ENCODE measurements at regions not wholly inside any gene's neighbourhood (a gene's known extent, or its start where the extent isn't known, plus 50 kb on each side); places are given as distances from the start of the nearest gene placed in this dataset.

GRCh38 chr7:22618528-22618927, 108.5 kb upstream of the IL6 start:
- no peak for DNase-seq

DNA sequence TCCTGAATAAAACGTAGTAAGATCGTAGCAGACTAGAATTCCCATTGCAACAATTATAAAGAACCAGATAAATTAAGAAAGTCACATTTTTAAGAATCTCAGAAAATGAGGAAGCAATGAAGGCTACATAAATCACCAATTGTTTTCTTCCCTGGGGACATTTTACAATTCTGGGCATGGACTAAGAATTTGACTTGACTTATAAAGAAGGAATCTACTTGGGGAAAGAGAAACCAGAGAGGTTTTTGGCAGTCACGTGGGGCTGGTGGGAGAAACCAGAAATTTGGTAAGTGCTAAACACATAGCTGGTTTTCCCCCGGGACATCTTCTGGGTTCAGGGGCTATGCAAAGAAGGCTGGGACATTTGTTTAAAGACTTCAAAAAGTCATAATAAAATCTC, 109.8 kb upstream of the IL6 start:
- DNase-seq, result no peak

GRCh38 chr7:22613496-22613895, 113.5 kb upstream of the IL6 start:
- no peak for DNase-seq

GRCh38 chr7:22612776-22613175, 112.8 kb upstream of the STEAP1B start:
- no peak for DNase-seq

DNA sequence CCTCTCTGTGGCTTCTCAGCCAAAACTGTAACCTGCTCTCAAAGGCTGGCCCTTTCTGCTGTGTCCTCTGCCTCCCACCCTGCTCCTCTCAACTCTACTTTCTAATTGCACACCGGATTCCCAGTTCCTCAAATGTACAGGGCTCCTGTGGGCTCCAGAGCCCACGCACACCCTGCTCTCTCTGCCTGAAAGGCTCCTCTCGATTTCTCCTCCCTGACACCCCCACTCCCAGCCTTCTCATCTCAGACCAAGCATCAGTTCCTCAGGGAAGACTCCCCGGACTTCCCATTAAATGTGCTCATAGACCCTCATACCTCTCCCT, 111.7 kb upstream of the STEAP1B start:
- no peak for DNase-seq

GRCh38 chr7:22610951-22611757, 111.2 kb upstream of the STEAP1B start:
- no peak for DNase-seq

GRCh38 chr7:22610263-22610662, 110.3 kb upstream of the STEAP1B start:
- DNase-seq, result no peak

GRCh38 chr7:22607180-22607579, 107.2 kb upstream of the STEAP1B start:
- no peak for DNase-seq

DNA sequence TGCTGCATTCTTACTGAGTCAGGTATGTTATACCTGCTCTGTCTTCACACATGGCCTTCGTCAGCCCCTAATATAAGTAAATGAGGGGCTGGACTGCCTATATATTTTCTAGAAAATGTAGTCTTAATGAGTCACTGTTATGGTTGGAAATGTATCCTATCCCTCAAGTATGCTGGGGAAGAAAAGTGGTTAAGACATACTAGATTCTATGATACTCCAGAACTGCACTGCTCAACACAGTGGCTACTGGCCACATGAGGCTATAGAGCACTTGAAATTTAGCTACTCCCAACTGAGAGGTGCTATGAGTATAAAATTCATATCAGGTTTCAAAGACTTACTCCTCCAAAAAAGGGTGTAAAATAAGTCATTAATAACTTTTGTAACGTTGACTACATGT, 104.3 kb upstream of the STEAP1B start:
- no peak for DNase-seq

DNA sequence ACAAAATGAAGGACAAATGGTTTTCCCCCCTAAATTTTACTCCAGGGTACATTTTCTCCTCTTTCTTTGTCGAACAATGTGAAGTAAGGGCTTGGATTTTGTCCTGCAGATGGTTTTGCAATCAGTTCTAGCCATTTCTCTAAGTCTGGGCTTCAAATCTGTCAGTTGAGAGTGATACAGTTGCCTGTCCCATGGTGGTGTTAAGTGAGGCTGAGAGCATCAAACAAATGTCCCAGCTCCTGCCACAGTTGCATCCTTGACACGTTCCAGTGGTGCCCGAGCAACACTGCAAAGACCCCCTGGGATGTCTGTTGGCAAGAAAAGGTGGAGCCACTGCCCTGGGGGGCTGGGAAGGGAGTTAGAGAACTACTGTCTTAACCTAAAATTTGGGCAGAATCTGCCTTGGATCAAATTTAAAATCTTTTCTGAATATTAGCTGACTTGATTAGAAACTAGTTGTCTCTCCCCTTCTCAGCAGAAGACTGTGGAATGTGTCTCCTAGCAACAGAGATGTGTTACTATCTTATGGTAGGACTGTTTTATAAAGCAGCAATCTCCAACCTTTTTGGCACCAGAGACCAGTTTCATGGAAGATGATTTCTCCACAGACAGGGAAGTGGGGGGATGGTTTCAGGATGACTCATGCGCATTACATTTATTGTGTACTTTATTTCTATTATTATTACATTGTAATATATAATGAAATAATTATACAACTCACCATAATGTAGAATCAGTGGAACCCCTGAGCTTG, 102.0 kb upstream of the STEAP1B start:
- no peak for DNase-seq

GRCh38 chr7:22601408-22601807, 101.4 kb upstream of the STEAP1B start:
- DNase-seq, result no peak

DNA sequence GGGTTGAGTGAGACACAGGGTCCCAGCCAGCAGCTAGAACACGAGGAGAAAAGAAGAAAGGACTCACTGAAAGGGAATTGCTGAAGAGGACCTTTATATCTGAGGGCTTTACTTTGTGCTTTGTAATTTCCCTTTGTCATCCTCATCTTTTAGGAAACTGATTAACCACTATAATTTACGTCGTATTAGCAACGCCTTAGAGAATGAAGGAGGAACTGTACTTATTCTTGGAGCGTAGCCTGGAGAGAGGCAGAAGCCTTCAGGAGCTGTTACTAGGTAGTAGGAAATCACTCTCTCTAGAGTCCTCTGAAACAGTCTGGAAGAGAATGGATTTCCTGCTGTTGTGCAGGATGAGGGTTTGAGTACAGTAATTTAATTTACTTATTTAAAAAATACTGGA, 101.0 kb upstream of the STEAP1B start:
- DNase-seq, result no peak

DNA sequence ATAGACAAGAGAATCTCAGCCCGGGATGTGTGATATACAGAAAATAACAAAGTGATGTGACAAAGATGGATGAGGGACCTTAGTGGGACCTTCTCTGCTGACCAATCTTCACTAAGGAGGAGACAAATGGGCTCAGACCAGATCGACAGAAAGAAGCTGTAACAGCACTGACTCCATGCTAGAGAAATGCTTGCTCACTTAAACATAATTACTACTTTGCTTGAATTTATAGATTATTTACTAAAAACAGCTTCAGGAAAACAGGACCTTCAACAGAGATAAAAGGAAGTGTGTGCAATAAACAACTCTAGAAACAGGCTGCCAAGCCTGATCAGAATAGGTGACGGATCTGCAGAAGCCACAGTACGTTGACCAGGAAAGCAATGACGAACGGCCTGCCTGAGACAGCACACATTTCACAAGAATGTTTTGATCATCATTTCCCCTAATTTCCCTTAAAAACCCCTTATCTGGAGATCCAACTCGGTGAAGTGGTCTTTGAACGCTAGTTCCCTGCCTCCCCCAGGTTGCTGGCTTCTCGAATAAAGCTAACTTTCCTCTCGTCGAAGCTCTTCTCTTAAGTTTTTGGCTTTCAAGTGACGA, 98.4 kb upstream of the STEAP1B start:
- DNase-seq, result no peak

- DNase-seq, result no peak
Measured at GRCh38 chr7:22597844-22598243, 97.9 kb upstream of the STEAP1B start.

GRCh38 chr7:22596763-22597400, 96.9 kb upstream of the STEAP1B start:
- no peak for DNase-seq

- peak; percentile 70 for DNase-seq
Measured at GRCh38 chr7:22594020-22594419, 94.0 kb upstream of the STEAP1B start.

- no peak for DNase-seq
Measured at GRCh38 chr7:22591271-22591670, 91.3 kb upstream of the STEAP1B start.

DNA sequence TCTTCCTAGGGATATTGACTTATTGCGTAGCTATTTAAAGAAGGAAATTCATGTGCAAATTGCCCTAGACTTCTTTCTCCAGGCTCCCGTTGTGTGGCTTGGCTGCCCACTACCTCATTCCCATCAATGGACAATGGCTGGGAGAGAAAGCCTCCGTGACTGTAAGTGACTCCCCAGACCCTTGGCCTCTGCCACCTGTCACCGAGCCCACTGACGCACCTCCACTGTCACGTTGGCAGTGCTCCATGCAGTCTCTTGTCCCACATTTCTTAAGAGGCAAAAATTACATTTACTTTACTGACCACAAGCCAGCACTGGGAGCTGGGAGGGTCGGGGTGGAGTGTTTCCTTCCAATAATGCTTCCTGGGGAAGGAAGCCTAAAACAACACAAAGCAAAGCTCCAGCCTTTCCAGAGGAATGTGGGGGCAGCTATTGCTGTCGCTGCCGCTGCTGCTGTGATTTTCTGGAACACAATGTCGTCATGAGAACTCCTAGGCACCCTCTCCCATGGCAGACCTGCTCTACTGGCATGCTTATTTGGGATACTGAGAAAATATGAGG, 89.7 kb upstream of the STEAP1B start:
- no peak for DNase-seq

GRCh38 chr7:22588351-22588750, 88.4 kb upstream of the STEAP1B start:
- no peak for DNase-seq

DNA sequence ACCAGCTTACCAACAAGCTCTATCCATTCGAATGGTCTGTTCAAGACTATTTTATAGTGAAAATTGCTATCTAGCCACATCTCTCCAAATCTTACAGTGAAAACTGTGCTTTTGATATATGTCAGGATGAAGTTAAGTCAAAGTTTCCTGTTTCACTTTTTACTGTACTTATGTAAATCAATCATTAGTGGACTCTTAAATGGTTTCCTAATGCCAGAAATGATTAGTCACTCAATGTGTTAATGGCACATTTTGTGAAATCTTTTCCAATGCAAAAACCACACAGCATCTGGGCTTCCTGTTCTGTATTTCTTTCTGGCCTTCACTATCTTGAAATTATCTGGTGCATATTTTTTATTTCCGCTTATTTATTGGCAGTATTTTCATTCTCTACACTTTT, 87.3 kb upstream of the STEAP1B start:
- DNase-seq, result no peak

DNA sequence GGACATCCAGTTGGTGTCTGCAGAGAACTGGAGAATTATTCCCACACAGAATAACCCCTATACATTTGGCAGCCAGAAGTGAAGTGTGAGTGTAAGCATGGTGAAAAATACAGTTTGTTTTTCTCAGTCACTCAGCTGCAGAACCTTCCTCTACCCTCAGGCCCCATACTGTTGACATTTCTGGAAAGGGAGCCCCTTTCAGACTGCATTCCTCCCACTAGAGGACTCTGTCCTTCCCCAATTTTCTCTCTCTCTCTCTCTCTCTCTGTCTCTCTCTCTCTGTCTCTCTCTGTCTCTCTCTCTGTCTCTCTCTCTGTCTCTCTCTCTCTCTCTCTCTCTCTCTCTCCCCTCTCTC, 86.8 kb upstream of the STEAP1B start:
- DNase-seq, result peak; percentile 37

DNA sequence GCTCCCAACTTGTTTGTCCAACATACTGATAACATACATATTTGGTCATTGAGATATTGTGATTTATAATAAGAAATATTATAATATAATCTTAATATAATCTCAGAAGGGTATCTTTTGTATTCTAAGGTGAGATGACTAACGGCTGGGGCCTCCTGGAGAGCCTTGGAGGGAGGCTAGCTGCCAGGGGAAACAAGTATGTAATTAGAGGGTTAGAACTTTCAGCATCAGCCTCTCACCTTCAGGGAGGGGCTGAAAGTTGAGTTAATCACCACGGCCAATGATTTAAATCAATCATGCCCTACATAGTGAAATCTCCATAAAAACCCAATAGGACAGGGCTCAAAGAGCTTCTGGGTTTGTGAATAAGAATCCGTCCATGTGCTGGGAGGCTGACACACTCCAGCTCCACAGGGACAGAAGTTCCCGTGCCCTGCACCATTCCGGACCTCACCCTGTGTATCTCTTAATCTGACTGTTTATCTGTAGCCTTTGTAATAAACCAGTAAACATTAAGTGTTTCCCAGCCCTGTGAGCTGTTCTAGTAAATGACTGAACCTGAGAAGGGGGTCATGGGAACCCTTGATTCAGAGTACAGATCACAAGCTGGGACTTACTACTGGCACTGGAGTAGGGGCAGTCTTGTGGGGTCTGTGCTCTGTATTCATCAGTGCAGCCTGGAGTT, 86.3 kb upstream of the STEAP1B start:
- DNase-seq, result peak; percentile 65

GRCh38 chr7:22584179-22584578, 84.2 kb upstream of the STEAP1B start:
- no peak for DNase-seq
